Ascending aorta (tissue), 2 donors: ENCODE measurements at regions not wholly inside any gene's neighbourhood (a gene's known extent, or its start where the extent isn't known, plus 50 kb on each side); places are given as distances from the start of the nearest gene placed in this dataset.

ENCODE experiments used
- DNase-seq, 2 donors: peaks; one replicate each; pipeline ENCODE4 v3.0.0-alpha.2; 2019; ENCODE audit warnings: low spot score in 2 of 2
- H3K27ac ChIP-seq, 2 donors: fragments of 200-600 bp; sonication (generic); one replicate each; pipeline ENCODE4 v1.5.1; 2016 to 2017; ENCODE audit warnings: mild to moderate bottlenecking in 1 of 2
- H3K27me3 ChIP-seq: fragments of 200-600 bp; sonication (generic); one replicate; pipeline ENCODE4 v1.5.1; 2017
- H3K36me3 ChIP-seq, 2 donors: fragments of 200-600 bp; sonication (generic); one replicate each; pipeline ENCODE4 v1.5.1; 2016
- H3K4me1 ChIP-seq, 2 donors: fragments of 200-600 bp; sonication (generic); one replicate each; pipeline ENCODE4 v1.5.1; 2016 to 2017; ENCODE audit warnings: mild to moderate bottlenecking in 1 of 2
- H3K4me3 ChIP-seq, 2 donors: fragments of 200-600 bp; sonication (generic); one replicate each; pipeline ENCODE4 v1.5.1; 2016 to 2017; ENCODE audit warnings: mild to moderate bottlenecking in 1 of 2
- H3K9me3 ChIP-seq, 2 donors: fragments of 200-600 bp; sonication (generic); one replicate each; pipeline ENCODE4 v1.5.1; 2016
- CTCF ChIP-seq, 3 experiments: fragments of 200-600 bp in 2 of 3; fragments of 450-650 bp in 1 of 3; sonication (generic) in 2 of 3; IDR thresholded peaks; one replicate each; pipeline ENCODE4 v1.5.1; 2016 to 2019; ENCODE audit warnings: antibody characterized with exemption in 3 of 3, mild to moderate bottlenecking in 1 of 3, moderate library complexity in 1 of 3
- intact Hi-C: fragments of 100-400 bp; cut with DNase I; formaldehyde crosslinking; loops from one replicate; pipeline ENCODE4 v1.15.1; 2023

- no peak for TF ChIP-seq CTCF (IDR thresholded peaks at IDR 0.05)
- H3K4me3 ChIP-seq, result no peak overlapping the region
- no peak overlapping the region for H3K27ac ChIP-seq
- H3K4me1 ChIP-seq, result no peaks in the 10 kb centered on the region
- H3K27me3 ChIP-seq, result no peaks in the 10 kb centered on the region
- no peaks in the 10 kb centered on the region for H3K9me3 ChIP-seq
- no peaks in the 10 kb centered on the region for H3K36me3 ChIP-seq
- no peak for DNase-seq
- intact Hi-C loops, result no loop called here
These were observed 388.3 kb downstream of the ANXA1 start for GRCh38 chr9:73539881-73540390.

GRCh38 chr9:73541923-73542322 lies 390.3 kb downstream of the ANXA1 start:
- H3K27me3 ChIP-seq, result no peaks in the 10 kb centered on the region
- no peak overlapping the region for H3K27ac ChIP-seq
- H3K9me3 ChIP-seq, result no peaks in the 10 kb centered on the region
- no peaks in the 10 kb centered on the region for H3K4me1 ChIP-seq
- no peaks in the 10 kb centered on the region for H3K36me3 ChIP-seq
- H3K4me3 ChIP-seq, result no peak overlapping the region
- intact Hi-C loops, result no loop called here
- no peak for TF ChIP-seq CTCF (IDR thresholded peaks at IDR 0.05)
- DNase-seq, result no peak

GRCh38 chr9:73543727-73544126 lies 392.1 kb downstream of the ANXA1 start:
- DNase-seq, result no peak
- Histone ChIP-seq H3K4me1 (no peaks in the 10 kb centered on the region), H3K36me3 (no peaks in the 10 kb centered on the region), H3K27ac (no peak overlapping the region), H3K4me3 (no peak overlapping the region), H3K9me3 (no peaks in the 10 kb centered on the region), H3K27me3 (no peaks in the 10 kb centered on the region)
- intact Hi-C loops, result no loop called here
- no peak for TF ChIP-seq CTCF (IDR thresholded peaks at IDR 0.05)

- Histone ChIP-seq H3K4me3 (no peak overlapping the region), H3K36me3 (no peaks in the 10 kb centered on the region), H3K27ac (no peak overlapping the region), H3K27me3 (no peaks in the 10 kb centered on the region), H3K4me1 (no peaks in the 10 kb centered on the region), H3K9me3 (no peaks in the 10 kb centered on the region)
- DNase-seq, result no peak
- intact Hi-C loops, result no loop called here
- no peak for TF ChIP-seq CTCF (IDR thresholded peaks at IDR 0.05)
These were observed 396.5 kb downstream of the ANXA1 start for GRCh38 chr9:73548201-73548600.

- no peaks in the 10 kb centered on the region for H3K9me3 ChIP-seq
- DNase-seq, result no peak
- H3K27ac ChIP-seq, result no peak overlapping the region
- no peak overlapping the region for H3K4me3 ChIP-seq
- no peak for TF ChIP-seq CTCF (IDR thresholded peaks at IDR 0.05)
- intact Hi-C loops, result no loop called here
- no peaks in the 10 kb centered on the region for H3K4me1 ChIP-seq
- H3K36me3 ChIP-seq, result no peaks in the 10 kb centered on the region
- H3K27me3 ChIP-seq, result no peaks in the 10 kb centered on the region
These were observed 398.3 kb downstream of the ANXA1 start for GRCh38 chr9:73549991-73550390.

- no peaks in the 10 kb centered on the region for H3K27me3 ChIP-seq
- H3K4me3 ChIP-seq, result no peak overlapping the region
- no peaks in the 10 kb centered on the region for H3K4me1 ChIP-seq
- no peak for TF ChIP-seq CTCF (IDR thresholded peaks at IDR 0.05)
- intact Hi-C loops, result no loop called here
- no peaks in the 10 kb centered on the region for H3K36me3 ChIP-seq
- no peaks in the 10 kb centered on the region for H3K9me3 ChIP-seq
- no peak overlapping the region for H3K27ac ChIP-seq
- no peak for DNase-seq
These were observed 401.6 kb downstream of the ANXA1 start for GRCh38 chr9:73553295-73553694.
